ENCODE measurements at regions not wholly inside any gene's neighbourhood (a gene's known extent, or its start where the extent isn't known, plus 50 kb on each side); places are given as distances from the start of the nearest gene placed in this dataset.

GRCh38 chr13:76703216-76703615 is 183.0 kb downstream of the KCTD12 start:
- in situ Hi-C loops (cut with HindIII; ENCODE audit: low pct_unique_long_range_greater_than_20kb, low sequenced_read_pairs) = no loop called here

GRCh38 chr13:76697288-76697687 is 188.9 kb downstream of the KCTD12 start:
- TF ChIP-seq, protein P1, sequence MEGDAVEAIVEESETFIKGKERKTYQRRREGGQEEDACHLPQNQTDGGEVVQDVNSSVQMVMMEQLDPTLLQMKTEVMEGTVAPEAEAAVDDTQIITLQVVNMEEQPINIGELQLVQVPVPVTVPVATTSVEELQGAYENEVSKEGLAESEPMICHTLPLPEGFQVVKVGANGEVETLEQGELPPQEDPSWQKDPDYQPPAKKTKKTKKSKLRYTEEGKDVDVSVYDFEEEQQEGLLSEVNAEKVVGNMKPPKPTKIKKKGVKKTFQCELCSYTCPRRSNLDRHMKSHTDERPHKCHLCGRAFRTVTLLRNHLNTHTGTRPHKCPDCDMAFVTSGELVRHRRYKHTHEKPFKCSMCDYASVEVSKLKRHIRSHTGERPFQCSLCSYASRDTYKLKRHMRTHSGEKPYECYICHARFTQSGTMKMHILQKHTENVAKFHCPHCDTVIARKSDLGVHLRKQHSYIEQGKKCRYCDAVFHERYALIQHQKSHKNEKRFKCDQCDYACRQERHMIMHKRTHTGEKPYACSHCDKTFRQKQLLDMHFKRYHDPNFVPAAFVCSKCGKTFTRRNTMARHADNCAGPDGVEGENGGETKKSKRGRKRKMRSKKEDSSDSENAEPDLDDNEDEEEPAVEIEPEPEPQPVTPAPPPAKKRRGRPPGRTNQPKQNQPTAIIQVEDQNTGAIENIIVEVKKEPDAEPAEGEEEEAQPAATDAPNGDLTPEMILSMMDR (IDR thresholded peaks at IDR 0.05) = no peak
- TF ChIP-seq TCF7L2 (IDR thresholded peaks at IDR 0.05; ENCODE audit: low read depth, low read length) = no peak
- no peak for TF ChIP-seq SIN3A (IDR thresholded peaks at IDR 0.05; ENCODE audit: borderline replicate concordance, insufficient read depth, low read depth, low read length)
- no peak for TF ChIP-seq REST (IDR thresholded peaks at IDR 0.05; ENCODE audit: insufficient read depth in 1 of 2, low read depth in 2 of 2, low read length in 1 of 2)
- no peak for TF ChIP-seq POLR2AphosphoS5 (IDR thresholded peaks at IDR 0.05; ENCODE audit: low read depth, low read length)
- Histone ChIP-seq H3K4me1 (ENCODE audit: control insufficient read depth, insufficient read depth, low read length) (no peaks in the 10 kb centered on the region), H3K27me3 (ENCODE audit: control insufficient read depth, insufficient read depth, low read length) (no peaks in the 10 kb centered on the region), H3K4me3 (ENCODE audit: low read depth in 2 of 2, low read length in 2 of 2) (no peak overlapping the region), H3K27ac (ENCODE audit: low read length) (no peak overlapping the region), H3K36me3 (ENCODE audit: control insufficient read depth, insufficient read depth, low read length) (no peaks in the 10 kb centered on the region), H3K9me3 (ENCODE audit: control insufficient read depth, insufficient read depth, low read depth, low read length) (no peaks in the 10 kb centered on the region)
- in situ Hi-C loops (cut with HindIII; ENCODE audit: low pct_unique_long_range_greater_than_20kb, low sequenced_read_pairs) = no loop called here
- ATAC-seq = no peak
- no TSS peak for BruUV-seq (replicated peaks)
- intact Hi-C loops (cut with micrococcal nuclease; ENCODE audit: unreplicated experiment) = no loop called here
- DNase-seq (ENCODE audit: low read depth, low spot score) = no peak
- ChIA-PET POLR2A (no interaction called here), CTCF (no interaction called here)

More at GRCh38 chr13:76703216-76703615, 183.0 kb downstream of the KCTD12 start:
- Histone ChIP-seq H3K4me3 (ENCODE audit: low read depth in 2 of 2, low read length in 2 of 2) (no peak overlapping the region), H3K27ac (ENCODE audit: low read length) (no peak overlapping the region), H3K36me3 (ENCODE audit: control insufficient read depth, insufficient read depth, low read length) (no peaks in the 10 kb centered on the region), H3K27me3 (ENCODE audit: control insufficient read depth, insufficient read depth, low read length) (no peaks in the 10 kb centered on the region), H3K4me1 (ENCODE audit: control insufficient read depth, insufficient read depth, low read length) (no peaks in the 10 kb centered on the region), H3K9me3 (ENCODE audit: control insufficient read depth, insufficient read depth, low read depth, low read length) (no peaks in the 10 kb centered on the region)
- intact Hi-C loops (cut with micrococcal nuclease; ENCODE audit: unreplicated experiment) = no loop called here
- no peak for DNase-seq (ENCODE audit: low read depth, low spot score)
- no peak for ATAC-seq
- ChIA-PET CTCF (interaction anchor here (0.7 kb wide), 1 partner anchor 576 kb away, joined by 6 read pairs; no protein-coding TSS in a partner anchor), POLR2A (no interaction called here)
- no TSS peak for BruUV-seq (replicated peaks)
- no peak for TF ChIP-seq SIN3A (IDR thresholded peaks at IDR 0.05; ENCODE audit: borderline replicate concordance, insufficient read depth, low read depth, low read length)
- no peak for TF ChIP-seq REST (IDR thresholded peaks at IDR 0.05; ENCODE audit: insufficient read depth in 1 of 2, low read depth in 2 of 2, low read length in 1 of 2)
- no peak for TF ChIP-seq TCF7L2 (IDR thresholded peaks at IDR 0.05; ENCODE audit: low read depth, low read length)
- no peak for TF ChIP-seq POLR2AphosphoS5 (IDR thresholded peaks at IDR 0.05; ENCODE audit: low read depth, low read length)
- TF ChIP-seq, protein P1 (IDR thresholded peaks at IDR 0.05) = no peak

All from Panc1 (cell line).